K562 (cell line): ENCODE measurements at regions not wholly inside any gene's neighbourhood (a gene's known extent, or its start where the extent isn't known, plus 50 kb on each side); places are given as distances from the start of the nearest gene placed in this dataset.

ENCODE experiments used
- ATAC-seq: fragments of 200-7000 bp; cut with Tn5 transposase; 3 replicates; pipeline ENCODE4 v1.9.1; 2020; ENCODE audit warnings: moderate library complexity
- BruUV-seq: library from RNA; stranded (reverse); fragments of 400-500 nt; replicated peaks from 2 replicates; lab custom pipeline; 2021; lab: Mats Ljungman, UMichigan
- CTCF ChIA-PET: fragments of 300-600 bp; formaldehyde crosslinking; extraction: SDS; loops from one replicate; lab custom pipeline; 2021; ENCODE audit warnings: low intra/inter-chr PET ratio; lab: Yijun Ruan, JAX
- POLR2A ChIA-PET: fragments of 300-600, 350-650 bp; sonication (Branson Sonifier 250); formaldehyde crosslinking; extraction: SDS; loops from one replicate; lab custom pipeline; 2021; ENCODE audit warnings: antibody characterized with exemption, inconsistent platforms; lab: Yijun Ruan, JAX
- DNase-seq, 4 experiments: peaks; one replicate each; pipeline versions ENCODE4 v3.0.0 to v3.0.0-alpha.2; 2011 to 2018; ENCODE audit warnings: low spot score in 3 of 4, mixed read lengths in 3 of 4; ENCODE audit errors: extremely low read depth in 1 of 4
- FAIRE-seq: peaks from 2 replicates; lab custom pipeline; 2011; peaks lifted over from hg19 to GRCh38; lab: Jason Lieb, UNC
- H2AFZ ChIP-seq: 2 replicates; pipeline ENCODE4 v1.6.0; 2011; ENCODE audit warnings: low read depth, low read length, control low read depth, inconsistent platforms
- H3K27ac ChIP-seq: fragments of 200-600 bp; 3 replicates; pipeline ENCODE4 v1.8.0; 2011; ENCODE audit warnings: low read depth, mild to moderate bottlenecking, control low read depth, inconsistent platforms, low read length, moderate library complexity, mixed read lengths; ENCODE audit errors: extremely low read depth
- H3K27me3 ChIP-seq, 2 experiments: fragments of 300-600 bp in 1 of 2; 2 replicates in 1 of 2; 3 replicates in 1 of 2; pipeline versions ENCODE4 v1.6.0 to v1.8.0; 2011; ENCODE audit warnings: inconsistent platforms in 2 of 2, low read length in 2 of 2, mild to moderate bottlenecking in 1 of 2, mixed read lengths in 1 of 2, moderate library complexity in 1 of 2; ENCODE audit not compliant: control insufficient read depth in 2 of 2, insufficient read depth in 2 of 2
- H3K36me3 ChIP-seq: fragments of 300-600 bp; 3 replicates; pipeline ENCODE4 v1.8.0; 2011; ENCODE audit warnings: mild to moderate bottlenecking, low read length, inconsistent platforms; ENCODE audit not compliant: control insufficient read depth, insufficient read depth
- H3K4me1 ChIP-seq, 2 experiments: fragments of 200-600 bp in 1 of 2; replicated peaks in 1 of 2; 2 replicates in 1 of 2; 3 replicates in 1 of 2; pipeline versions ENCODE4 v1.5.1 to v1.8.0; 2011; ENCODE audit warnings: inconsistent platforms in 2 of 2, low read length in 2 of 2, mild to moderate bottlenecking in 1 of 2, mixed read lengths in 1 of 2, moderate library complexity in 1 of 2; ENCODE audit not compliant: control insufficient read depth in 2 of 2, insufficient read depth in 2 of 2
- H3K4me2 ChIP-seq: 2 replicates; pipeline ENCODE4 v1.6.1; 2011; ENCODE audit warnings: low read length, control low read depth, inconsistent platforms, mixed read lengths; ENCODE audit not compliant: insufficient read depth
- H3K4me3 ChIP-seq: fragments of 200-600 bp; sonication (generic), shearing (Covaris generic); 2 replicates; pipeline ENCODE4 v1.5.1; 2016; ENCODE audit warnings: control low read depth, inconsistent platforms
- H3K79me2 ChIP-seq: fragments of 200-600 bp; 3 replicates; pipeline ENCODE4 v1.8.0; 2011; ENCODE audit warnings: low read length, inconsistent platforms; ENCODE audit not compliant: control insufficient read depth, insufficient read depth
- H3K9ac ChIP-seq, 2 experiments: 2 replicates each; pipeline versions ENCODE4 v1.6.0 to v1.6.1; 2011; ENCODE audit warnings: low read depth in 2 of 2, low read length in 2 of 2, control low read depth in 1 of 2, inconsistent platforms in 1 of 2, mild to moderate bottlenecking in 1 of 2, mixed read lengths in 1 of 2; ENCODE audit not compliant: insufficient read depth in 1 of 2
- H3K9me1 ChIP-seq: one replicate; pipeline ENCODE4 v1.6.0; 2011; ENCODE audit warnings: inconsistent platforms, mild to moderate bottlenecking, low read length, moderate library complexity; ENCODE audit not compliant: control insufficient read depth, insufficient read depth
- H3K9me3 ChIP-seq: replicated peaks from 2 replicates; pipeline ENCODE4 v1.5.1; 2011; ENCODE audit warnings: low read depth, low read length, inconsistent platforms; ENCODE audit not compliant: control insufficient read depth, insufficient read depth
- H4K20me1 ChIP-seq: replicated peaks from 2 replicates; pipeline ENCODE4 v1.6.1; 2011; ENCODE audit warnings: low read length, inconsistent platforms, mixed read lengths; ENCODE audit not compliant: control insufficient read depth, insufficient read depth
- CHAMP1 ChIP-seq: fragments of 450-650 bp; IDR thresholded peaks from 2 replicates; pipeline ENCODE4 v1.6.1; 2016; ENCODE audit warnings: mild to moderate bottlenecking
- EP400 ChIP-seq: fragments of 450-650 bp; IDR thresholded peaks from 2 replicates; pipeline ENCODE4 v1.6.1; 2017; ENCODE audit warnings: antibody characterized with exemption, mild to moderate bottlenecking, moderate library complexity
- HMG20A ChIP-seq: fragments of 450-650 bp; formaldehyde crosslinking; conservative IDR thresholded peaks from 2 replicates; pipeline ENCODE4 v1.4.0; 2020; ENCODE audit warnings: mild to moderate bottlenecking, mixed read lengths
- PBX2 ChIP-seq, 2 experiments: IDR thresholded peaks in 1 of 2; conservative IDR thresholded peaks in 1 of 2; 2 replicates each; pipeline ENCODE4 v1.6.1; 2016; ENCODE audit warnings: low read depth in 2 of 2, mild to moderate bottlenecking in 1 of 2, missing compliant biosample characterization in 1 of 2, missing genetic modification characterization in 1 of 2, moderate library complexity in 1 of 2
- POLR2H ChIP-seq: IDR thresholded peaks from 2 replicates; pipeline ENCODE4 v1.6.1; 2016; ENCODE audit warnings: missing genetic modification characterization, low read depth, mild to moderate bottlenecking, control low read depth, missing compliant biosample characterization, moderate library complexity
- STAT5B ChIP-seq: fragments of 250-450 bp; sonication (Bioruptor Pico); IDR thresholded peaks from 2 replicates; pipeline ENCODE4 v1.8.0; 2021; ENCODE audit warnings: mild to moderate bottlenecking, inconsistent platforms
- TSHZ1 ChIP-seq: fragments of 250-450 bp; sonication (Bioruptor Pico); IDR thresholded peaks from 2 replicates; pipeline ENCODE4 v1.4.0; 2020; ENCODE audit warnings: mild to moderate bottlenecking, moderate library complexity
- U2AF1 ChIP-seq: fragments of 200-400 bp; formaldehyde crosslinking; optimal IDR thresholded peaks from 2 replicates; pipeline ENCODE3; 2017; ENCODE audit warnings: mild to moderate bottlenecking, low read depth, low read length, moderate library complexity
- ZNF253 ChIP-seq: fragments of 250-450 bp; sonication (Bioruptor Pico); conservative IDR thresholded peaks from 2 replicates; pipeline ENCODE4 v1.6.1; 2021; ENCODE audit warnings: mild to moderate bottlenecking
- ZNF551 ChIP-seq: fragments of 250-450 bp; sonication (Bioruptor Pico); IDR thresholded peaks from 2 replicates; pipeline ENCODE4 v1.5.0; 2021; ENCODE audit warnings: mild to moderate bottlenecking, moderate library complexity
- ZNF668 ChIP-seq: fragments of 250-450 bp; sonication (Bioruptor Pico); IDR thresholded peaks from 2 replicates; pipeline ENCODE4 v1.8.0; 2022; ENCODE audit warnings: mild to moderate bottlenecking, inconsistent platforms
- ZNF696 ChIP-seq: fragments of 250-450 bp; sonication (Bioruptor Pico); conservative IDR thresholded peaks from 2 replicates; pipeline ENCODE4 v1.4.0; 2020; ENCODE audit warnings: mild to moderate bottlenecking, moderate library complexity
- ZNF766 ChIP-seq: fragments of 200-800 bp; sonication (Bioruptor generic); conservative IDR thresholded peaks from 2 replicates; pipeline ENCODE4 v1.6.1; 2016; ENCODE audit warnings: missing genetic modification characterization, missing compliant biosample characterization
- WGBS: fragments of 100-300 bp; shearing (Covaris generic); methylation state at CpG from one replicate; pipeline ENCODE4 v1.1.6; 2016; ENCODE audit warnings: low coverage, mixed read lengths; ENCODE audit not compliant: insufficient coverage; ENCODE audit errors: missing lambda C conversion rate; 5-methylcytosine and 5-hydroxymethylcytosine counted together
- in situ Hi-C: fragments of 300-500 bp; cut with MboI; formaldehyde crosslinking; loops from 4 replicates; pipeline ENCODE4 v1.15.0; 2018; ENCODE audit warnings: inconsistent platforms, mixed read lengths
- intact Hi-C: fragments of 100-400 bp; cut with micrococcal nuclease; formaldehyde crosslinking; loops from 2 replicates; pipeline ENCODE4 v1.14.2; 2022

- CTCF ChIA-PET = no interaction called here
- DNase-seq = no peak
- Histone ChIP-seq H3K4me1 (no peaks in the 10 kb centered on the region), H3K27me3 (peaks cover 0 to 17% of the 10 kb centered on the region in 2 experiments; a peak in 4 of 5 replicates), H3K9ac (no peak overlapping the region), H3K27ac (no peak overlapping the region), H3K36me3 (no peaks in the 10 kb centered on the region), H2AFZ (no peak overlapping the region), H3K9me1 (no peaks in the 10 kb centered on the region), H3K4me2 (no peak overlapping the region), H3K4me3 (no peak overlapping the region), H3K79me2 (no peaks in the 10 kb centered on the region), H3K9me3 (no peaks in the 10 kb centered on the region), H4K20me1 (no peaks in the 10 kb centered on the region)
- in situ Hi-C loops = loop anchor here (10.0 kb wide), 1 partner anchor 80 kb away; no protein-coding TSS in a partner anchor
- intact Hi-C loops = loop anchor here (5.0 kb wide), 2 partner anchors 323 to 428 kb away; no protein-coding TSS in a partner anchor
- BruUV-seq = no TSS peak
- ATAC-seq = no peak
- 8% methylated on average over 3 of the region's 3 CpGs for WGBS
- POLR2A ChIA-PET = no interaction called here
- no peak for FAIRE-seq
- TF ChIP-seq ZNF766 (CRISPR knock-in tag) = no peak
- TF ChIP-seq ZNF696 (CRISPR knock-in tag) = no peak
- TF ChIP-seq ZNF668 = no peak
- TF ChIP-seq U2AF1 = no peak
- TF ChIP-seq CHAMP1 = no peak
- TF ChIP-seq PBX2 (CRISPR knock-in tag; IDR thresholded peaks at IDR 0.05; ENCODE audit: low read depth) = no peak
- TF ChIP-seq PBX2 (tag; conservative IDR thresholded peaks at IDR 0.05; ENCODE audit: low read depth) = no peak
- no peak for TF ChIP-seq EP400
- no peak for TF ChIP-seq STAT5B (CRISPR knock-in tag)
- no peak for TF ChIP-seq ZNF551 (CRISPR knock-in tag)
- no peak for TF ChIP-seq HMG20A (CRISPR knock-in tag)
- TF ChIP-seq TSHZ1 (CRISPR knock-in tag) = no peak
- TF ChIP-seq POLR2H (tag) = no peak
- TF ChIP-seq ZNF253 (CRISPR knock-in tag) = no peak
These were observed 72.3 kb upstream of the VOPP1 start for GRCh38 chr7:55644567-55644966.
